GM12873 (cell line): ENCODE measurements at regions not wholly inside any gene's neighbourhood (a gene's known extent, or its start where the extent isn't known, plus 50 kb on each side); places are given as distances from the start of the nearest gene placed in this dataset.

Experiments used
- CTCF ChIP-seq: IDR thresholded peaks from 2 replicates; pipeline ENCODE4 v1.5.1; 2012; ENCODE audit warnings: low read depth, mild to moderate bottlenecking, moderate library complexity, low read length, control low read depth; ENCODE audit not compliant: insufficient read depth; ENCODE audit errors: missing control alignments

- TF ChIP-seq CTCF, result no peak
Observed at GRCh38 chr3:193897731-193898180, 238.2 kb upstream of the HES1 start.

GRCh38 chr3:193899001-193899400 lies 236.9 kb upstream of the HES1 start:
- TF ChIP-seq CTCF, result no peak

GRCh38 chr3:193901007-193901406 lies 234.9 kb upstream of the HES1 start:
- no peak for TF ChIP-seq CTCF

- no peak for TF ChIP-seq CTCF
Observed at GRCh38 chr3:193902607-193903511, 233.1 kb upstream of the HES1 start.

- no peak for TF ChIP-seq CTCF
Observed at GRCh38 chr3:193903512-193903817, 232.5 kb upstream of the HES1 start.

GRCh38 chr3:193903966-193904365 lies 232.0 kb upstream of the HES1 start:
- TF ChIP-seq CTCF, result no peak

- TF ChIP-seq CTCF, result no peak
Observed at GRCh38 chr3:193905541-193906396, 230.2 kb upstream of the HES1 start.
